OCI-LY7 (cell line): ENCODE measurements at regions not wholly inside any gene's neighbourhood (a gene's known extent, or its start where the extent isn't known, plus 50 kb on each side); places are given as distances from the start of the nearest gene placed in this dataset.

ENCODE experiments used
- BruUV-seq: library from RNA; stranded (reverse); fragments of 400-500 nt; replicated peaks from 2 replicates; lab custom pipeline; 2021; lab: Mats Ljungman, UMichigan
- CTCF ChIA-PET: fragments of 300-600 bp; sonication (Branson Sonifier 250); formaldehyde crosslinking; loops from one replicate; lab custom pipeline; 2022; ENCODE audit warnings: antibody characterized with exemption; ENCODE audit not compliant: unreplicated experiment; lab: Charles Lee
- POLR2A ChIA-PET: fragments of 300-600 bp; sonication (Branson Sonifier 250); formaldehyde crosslinking; loops from one replicate; lab custom pipeline; 2022; ENCODE audit warnings: antibody characterized with exemption; lab: Charles Lee
- DNase-seq: peaks from one replicate; pipeline ENCODE4 v3.0.0-alpha.2; 2015; ENCODE audit warnings: low spot score
- H2AFZ ChIP-seq: fragments of 200-600 bp; sonication (generic), shearing (Covaris generic); 2 replicates; pipeline ENCODE4 v1.6.1; 2014; ENCODE audit warnings: mild to moderate bottlenecking, antibody characterized with exemption, low read length, moderate library complexity
- H3K27ac ChIP-seq: fragments of 200-600 bp; sonication (generic); 2 replicates; pipeline ENCODE4 v1.5.1; 2014; ENCODE audit warnings: mixed run types, low read depth, mild to moderate bottlenecking, moderate library complexity, low read length, inconsistent platforms; ENCODE audit not compliant: poor library complexity, severe bottlenecking
- H3K36me3 ChIP-seq: fragments of 200-600 bp; sonication (generic); 2 replicates; pipeline ENCODE4 v1.6.1; 2014; ENCODE audit warnings: mild to moderate bottlenecking, antibody characterized with exemption, low read length, moderate library complexity, mixed read lengths; ENCODE audit not compliant: insufficient read depth
- H3K4me1 ChIP-seq: fragments of 200-600 bp; sonication (generic); 2 replicates; pipeline ENCODE4 v1.5.1; 2014; ENCODE audit warnings: mild to moderate bottlenecking, low read length; ENCODE audit not compliant: insufficient read depth, poor library complexity, severe bottlenecking
- H3K4me2 ChIP-seq: fragments of 200-600 bp; sonication (generic); 2 replicates; pipeline ENCODE4 v1.6.1; 2014; ENCODE audit warnings: mild to moderate bottlenecking, low read length
- H3K4me3 ChIP-seq: fragments of 200-600 bp; sonication (generic); 2 replicates; pipeline ENCODE4 v1.5.1; 2014; ENCODE audit warnings: mild to moderate bottlenecking, low read depth, low read length; ENCODE audit not compliant: poor library complexity, severe bottlenecking
- H3K79me2 ChIP-seq: fragments of 200-600 bp; sonication (generic); 2 replicates; pipeline ENCODE4 v1.6.1; 2016; ENCODE audit warnings: low read depth, mild to moderate bottlenecking, low read length, moderate library complexity, mixed read lengths; ENCODE audit not compliant: insufficient read depth
- H3K9me2 ChIP-seq: fragments of 200-600 bp; sonication (generic); 2 replicates; pipeline ENCODE4 v1.6.1; 2016; ENCODE audit warnings: mild to moderate bottlenecking, low read length, mixed read lengths; ENCODE audit not compliant: insufficient read depth
- H3K9me3 ChIP-seq: fragments of 200-600 bp; sonication (generic); 2 replicates; pipeline ENCODE4 v1.6.1; 2014; ENCODE audit warnings: mild to moderate bottlenecking, mixed run types, low read length, mixed read lengths
- H4K20me1 ChIP-seq: fragments of 200-600 bp; sonication (generic); 2 replicates; pipeline ENCODE4 v1.6.1; 2014; ENCODE audit warnings: mild to moderate bottlenecking, antibody characterized with exemption, low read length, moderate library complexity, mixed read lengths; ENCODE audit not compliant: insufficient read depth
- CTCF ChIP-seq: fragments of 200-600 bp; sonication (generic); conservative IDR thresholded peaks from 2 replicates; pipeline ENCODE4 v1.5.1; 2014; ENCODE audit warnings: mild to moderate bottlenecking, antibody characterized with exemption, low read length, moderate library complexity, mixed read lengths
- EZH2phosphoT487 ChIP-seq: fragments of 200-600 bp; sonication (generic); IDR thresholded peaks from 2 replicates; pipeline ENCODE4 v1.6.1; 2018; ENCODE audit warnings: low read depth, borderline replicate concordance, mild to moderate bottlenecking, mixed run types, antibody characterized with exemption, low read length, moderate library complexity, mixed read lengths
- intact Hi-C: fragments of 100-400 bp; cut with micrococcal nuclease; formaldehyde crosslinking; loops from one replicate; pipeline ENCODE4 v1.10.0; 2022; ENCODE audit not compliant: unreplicated experiment

GRCh38 chr9:115604831-115605483 lies 487.0 kb upstream of the TNC start:
- Histone ChIP-seq H3K4me2 (no peak overlapping the region), H3K9me2 (no peaks in the 10 kb centered on the region), H3K4me3 (no peak overlapping the region), H2AFZ (no peak overlapping the region), H3K27ac (no peak overlapping the region), H3K79me2 (no peaks in the 10 kb centered on the region), H3K36me3 (no peaks in the 10 kb centered on the region), H3K4me1 (no peaks in the 10 kb centered on the region), H4K20me1 (no peaks in the 10 kb centered on the region), H3K9me3 (no peaks in the 10 kb centered on the region)
- no peak for DNase-seq
- intact Hi-C loops, result no loop called here
- no TSS peak for BruUV-seq
- TF ChIP-seq EZH2phosphoT487, result no peak
- TF ChIP-seq CTCF, result no peak
- CTCF ChIA-PET, result no interaction called here
- POLR2A ChIA-PET, result no interaction called here

GRCh38 chr9:115606838-115607237 lies 488.9 kb upstream of the TNC start:
- H4K20me1 ChIP-seq, result no peaks in the 10 kb centered on the region
- BruUV-seq, result no TSS peak
- DNase-seq, result no peak
- H3K4me2 ChIP-seq, result no peak overlapping the region
- no peak overlapping the region for H3K27ac ChIP-seq
- no peaks in the 10 kb centered on the region for H3K9me3 ChIP-seq
- ChIA-PET POLR2A (no interaction called here), CTCF (no interaction called here)
- no peaks in the 10 kb centered on the region for H3K4me1 ChIP-seq
- H3K4me3 ChIP-seq, result no peak overlapping the region
- H3K9me2 ChIP-seq, result no peaks in the 10 kb centered on the region
- no peaks in the 10 kb centered on the region for H3K36me3 ChIP-seq
- no peaks in the 10 kb centered on the region for H3K79me2 ChIP-seq
- intact Hi-C loops, result no loop called here
- no peak for TF ChIP-seq EZH2phosphoT487
- no peak overlapping the region for H2AFZ ChIP-seq

- no peak for DNase-seq
- Histone ChIP-seq H3K36me3 (no peaks in the 10 kb centered on the region), H3K9me3 (no peaks in the 10 kb centered on the region), H4K20me1 (no peaks in the 10 kb centered on the region), H3K4me1 (no peaks in the 10 kb centered on the region), H3K4me2 (no peak overlapping the region), H2AFZ (no peak overlapping the region), H3K27ac (no peak overlapping the region), H3K79me2 (no peaks in the 10 kb centered on the region), H3K9me2 (no peaks in the 10 kb centered on the region), H3K4me3 (no peak overlapping the region)
- POLR2A ChIA-PET, result interaction anchor here (0.8 kb wide), 1 partner anchor 10 kb away, joined by 3 read pairs; no protein-coding TSS in a partner anchor
- CTCF ChIA-PET, result no interaction called here
- intact Hi-C loops, result no loop called here
- BruUV-seq, result no TSS peak
- TF ChIP-seq CTCF, result no peak
- no peak for TF ChIP-seq EZH2phosphoT487
Observed at GRCh38 chr9:115614326-115614999, 496.5 kb upstream of the TNC start.
